Left kidney (tissue), 1 donor: ENCODE measurements at regions not wholly inside any gene's neighbourhood (a gene's known extent, or its start where the extent isn't known, plus 50 kb on each side); places are given as distances from the start of the nearest gene placed in this dataset.
A peak's percentile ranks its signal among the peaks of the same experiment; 100 is the strongest.

Experiments
- DNase-seq: peaks from one replicate; pipeline ENCODE4 v3.0.0-alpha.2; 2013

GRCh38 chr17:71399649-71400048, 721.2 kb upstream of the SOX9 start:
- no peak for DNase-seq

- no peak for DNase-seq
These were observed 718.8 kb upstream of the SOX9 start for GRCh38 chr17:71402007-71402406.

GRCh38 chr17:71402661-71403141, 718.1 kb upstream of the SOX9 start:
- DNase-seq, result no peak

- DNase-seq, result no peak
These were observed 715.7 kb upstream of the SOX9 start for GRCh38 chr17:71405101-71405500.

- no peak for DNase-seq
These were observed 712.8 kb upstream of the SOX9 start for GRCh38 chr17:71407981-71408380.

GRCh38 chr17:71409137-71409536, 711.7 kb upstream of the SOX9 start:
- no peak for DNase-seq

- no peak for DNase-seq
These were observed 711.1 kb upstream of the SOX9 start for GRCh38 chr17:71409712-71410111.

- no peak for DNase-seq
These were observed 708.0 kb upstream of the SOX9 start for GRCh38 chr17:71412803-71413202.

- DNase-seq, result no peak
These were observed 706.9 kb upstream of the SOX9 start for GRCh38 chr17:71413935-71414334.

- DNase-seq, result no peak
These were observed 703.7 kb upstream of the SOX9 start for GRCh38 chr17:71417142-71417541.

GRCh38 chr17:71422968-71423367, 697.9 kb upstream of the SOX9 start:
- no peak for DNase-seq

GRCh38 chr17:71423871-71424546, 696.8 kb upstream of the SOX9 start:
- DNase-seq, result no peak

- DNase-seq, result no peak
These were observed 693.0 kb upstream of the SOX9 start for GRCh38 chr17:71427801-71428200.

GRCh38 chr17:71428897-71429296, 691.9 kb upstream of the SOX9 start:
- DNase-seq, result no peak

GRCh38 chr17:71430281-71430680, 690.5 kb upstream of the SOX9 start:
- DNase-seq, result no peak

GRCh38 chr17:71431146-71431545, 689.7 kb upstream of the SOX9 start:
- DNase-seq, result no peak

GRCh38 chr17:71432378-71433315, 688.2 kb upstream of the SOX9 start:
- no peak for DNase-seq

GRCh38 chr17:71434716-71435115, 686.1 kb upstream of the SOX9 start:
- no peak for DNase-seq

GRCh38 chr17:71436479-71436878, 684.3 kb upstream of the SOX9 start:
- DNase-seq, result no peak

GRCh38 chr17:71437166-71437565, 683.7 kb upstream of the SOX9 start:
- no peak for DNase-seq

GRCh38 chr17:71438631-71439146, 682.1 kb upstream of the SOX9 start:
- DNase-seq, result peak; percentile 21

GRCh38 chr17:71440513-71440912, 680.3 kb upstream of the SOX9 start:
- no peak for DNase-seq

- no peak for DNase-seq
These were observed 679.7 kb upstream of the SOX9 start for GRCh38 chr17:71441098-71441497.
